GM12878 (cell line): ENCODE measurements at regions not wholly inside any gene's neighbourhood (a gene's known extent, or its start where the extent isn't known, plus 50 kb on each side); places are given as distances from the start of the nearest gene placed in this dataset.

Experiments used
- ATAC-seq: fragments of 200-7000 bp; cut with Tn5 transposase; 3 replicates; pipeline ENCODE4 v1.9.1; 2020; ENCODE audit warnings: mild to moderate bottlenecking, moderate library complexity
- BruUV-seq: library from RNA; stranded (reverse); fragments of 400-500 nt; replicated peaks from 2 replicates; lab custom pipeline; 2021; lab: Mats Ljungman, UMichigan
- CTCF ChIA-PET: fragments of 300-600 bp; sonication (Branson Sonifier 250); formaldehyde crosslinking; extraction: SDS; loops from one replicate; lab custom pipeline; 2021; ENCODE audit warnings: inconsistent platforms; lab: Yijun Ruan, JAX
- POLR2A ChIA-PET: fragments of 350-600 bp; formaldehyde crosslinking; extraction: SDS; loops from one replicate; lab custom pipeline; 2021; ENCODE audit warnings: inconsistent platforms; lab: Charles Lee
- RAD21 ChIA-PET: fragments of 300-600 bp; sonication (Branson Sonifier 250); formaldehyde crosslinking; loops from one replicate; lab custom pipeline; 2023; ENCODE audit warnings: antibody characterized with exemption; ENCODE audit not compliant: unreplicated experiment; lab: Charles Lee
- SMC1A ChIA-PET: fragments of 300-600 bp; sonication (Branson Sonifier 250); formaldehyde crosslinking; loops from one replicate; lab custom pipeline; 2023; ENCODE audit not compliant: unreplicated experiment, uncharacterized antibody; lab: Charles Lee
- DNase-seq: peaks from one replicate; pipeline ENCODE4 v3.0.0-alpha.2; 2011; ENCODE audit warnings: low read depth, low spot score
- FAIRE-seq: peaks from 3 replicates; lab custom pipeline; 2011; peaks lifted over from hg19 to GRCh38; lab: Jason Lieb, UNC
- H2AFZ ChIP-seq: 2 replicates; pipeline ENCODE4 v1.6.0; 2011; ENCODE audit warnings: low read depth, low read length, control low read depth; ENCODE audit not compliant: control insufficient read depth
- H3K27ac ChIP-seq: 2 replicates; pipeline ENCODE4 v1.5.1; 2011; ENCODE audit warnings: control low read depth; ENCODE audit not compliant: control insufficient read depth, insufficient read depth
- H3K27me3 ChIP-seq, 2 experiments: replicated peaks in 1 of 2; 2 replicates each; pipeline versions ENCODE4 v1.6.0 to v1.6.1; 2011; ENCODE audit warnings: low read length in 1 of 2; ENCODE audit not compliant: control insufficient read depth in 2 of 2, insufficient read depth in 2 of 2
- H3K36me3 ChIP-seq, 2 experiments: 2 replicates each; pipeline ENCODE4 v1.5.1; 2011; ENCODE audit warnings: low read length in 1 of 2; ENCODE audit not compliant: control insufficient read depth in 2 of 2, insufficient read depth in 2 of 2
- H3K4me1 ChIP-seq: 2 replicates; pipeline ENCODE4 v1.6.1; 2011; ENCODE audit warnings: mild to moderate bottlenecking, low read length, moderate library complexity, mixed read lengths; ENCODE audit not compliant: control insufficient read depth, insufficient read depth
- H3K4me2 ChIP-seq: 2 replicates; pipeline ENCODE4 v1.6.0; 2011; ENCODE audit warnings: control low read depth; ENCODE audit not compliant: control insufficient read depth, insufficient read depth
- H3K4me3 ChIP-seq: fragments of 200-600 bp; sonication (generic); 2 replicates; pipeline ENCODE4 v1.5.1; 2016
- H3K79me2 ChIP-seq: 2 replicates; pipeline ENCODE4 v1.6.0; 2011; ENCODE audit warnings: low read length; ENCODE audit not compliant: control insufficient read depth, insufficient read depth
- H3K9ac ChIP-seq: 2 replicates; pipeline ENCODE4 v1.8.0; 2011; ENCODE audit warnings: low read length, control low read depth, mixed read lengths; ENCODE audit not compliant: control insufficient read depth, insufficient read depth
- H3K9me3 ChIP-seq: replicated peaks from 3 replicates; pipeline ENCODE4 v1.5.1; 2011; ENCODE audit warnings: mild to moderate bottlenecking, low read length; ENCODE audit not compliant: control insufficient read depth, insufficient read depth
- H4K20me1 ChIP-seq: 2 replicates; pipeline ENCODE4 v1.6.0; 2011; ENCODE audit not compliant: control insufficient read depth, insufficient read depth
- ATF2 ChIP-seq: IDR thresholded peaks from 2 replicates; pipeline ENCODE4 v1.6.1; 2012; ENCODE audit warnings: low read length, inconsistent platforms
- ATF3 ChIP-seq: IDR thresholded peaks from 2 replicates; pipeline ENCODE4 v1.6.1; 2011; ENCODE audit warnings: low read depth, mild to moderate bottlenecking, low read length, moderate library complexity, borderline replicate concordance; ENCODE audit errors: extremely low read depth
- HDAC2 ChIP-seq: fragments of 200-600 bp; sonication (generic); IDR thresholded peaks from 2 replicates; pipeline ENCODE4 v1.6.1; 2017
- MLLT1 ChIP-seq: fragments of 450-650 bp; IDR thresholded peaks from 2 replicates; pipeline ENCODE4 v1.6.1; 2016; ENCODE audit warnings: mild to moderate bottlenecking
- NR2C1 ChIP-seq: fragments of 450-650 bp; IDR thresholded peaks from 2 replicates; pipeline ENCODE4 v1.6.1; 2017; ENCODE audit warnings: antibody characterized with exemption, mild to moderate bottlenecking, moderate library complexity
- POLR2A ChIP-seq: IDR thresholded peaks from 2 replicates; pipeline ENCODE4 v1.6.1; 2011; ENCODE audit warnings: low read depth, mild to moderate bottlenecking, low read length
- SIX5 ChIP-seq: IDR thresholded peaks from 2 replicates; pipeline ENCODE4 v1.6.1; 2011; ENCODE audit warnings: mild to moderate bottlenecking, low read depth, low read length, moderate library complexity; ENCODE audit not compliant: severe bottlenecking
- STAT1 ChIP-seq: fragments of 450-650 bp; conservative IDR thresholded peaks from 2 replicates; pipeline ENCODE4 v1.6.1; 2014; ENCODE audit warnings: antibody characterized with exemption, mild to moderate bottlenecking
- ZNF622 ChIP-seq: fragments of 450-650 bp; IDR thresholded peaks from 2 replicates; pipeline ENCODE4 v1.6.1; 2017; ENCODE audit warnings: mild to moderate bottlenecking, inconsistent platforms
- WGBS: methylation state at CpG from one replicate; pipeline ENCODE4 v1.1.6; 2016; ENCODE audit warnings: low lambda C conversion rate; ENCODE audit not compliant: insufficient replicate concordance, insufficient coverage; ENCODE audit errors: missing lambda C conversion rate; 5-methylcytosine and 5-hydroxymethylcytosine counted together
- in situ Hi-C: fragments of 300-500 bp; cut with MboI; formaldehyde crosslinking; loops from 9 replicates; pipeline ENCODE4 v1.14.3; 2018; ENCODE audit warnings: mixed read lengths
- intact Hi-C: fragments of 100-400 bp; cut with micrococcal nuclease; formaldehyde crosslinking; loops from one replicate; pipeline ENCODE4 v1.14.2; 2022; ENCODE audit not compliant: unreplicated experiment
- TF ChIP-seq, protein P1 (sequence below): fragments of 450-650 bp; IDR thresholded peaks from 2 replicates; pipeline ENCODE4 v1.6.1; 2018; ENCODE audit warnings: borderline replicate concordance, mild to moderate bottlenecking; ENCODE audit not compliant: partially characterized antibody
- TF ChIP-seq, protein P2 (sequence below): IDR thresholded peaks from 2 replicates; pipeline ENCODE4 v1.6.1; 2012; ENCODE audit warnings: low read depth, low read length, improper control_type of control experiment

DNA sequence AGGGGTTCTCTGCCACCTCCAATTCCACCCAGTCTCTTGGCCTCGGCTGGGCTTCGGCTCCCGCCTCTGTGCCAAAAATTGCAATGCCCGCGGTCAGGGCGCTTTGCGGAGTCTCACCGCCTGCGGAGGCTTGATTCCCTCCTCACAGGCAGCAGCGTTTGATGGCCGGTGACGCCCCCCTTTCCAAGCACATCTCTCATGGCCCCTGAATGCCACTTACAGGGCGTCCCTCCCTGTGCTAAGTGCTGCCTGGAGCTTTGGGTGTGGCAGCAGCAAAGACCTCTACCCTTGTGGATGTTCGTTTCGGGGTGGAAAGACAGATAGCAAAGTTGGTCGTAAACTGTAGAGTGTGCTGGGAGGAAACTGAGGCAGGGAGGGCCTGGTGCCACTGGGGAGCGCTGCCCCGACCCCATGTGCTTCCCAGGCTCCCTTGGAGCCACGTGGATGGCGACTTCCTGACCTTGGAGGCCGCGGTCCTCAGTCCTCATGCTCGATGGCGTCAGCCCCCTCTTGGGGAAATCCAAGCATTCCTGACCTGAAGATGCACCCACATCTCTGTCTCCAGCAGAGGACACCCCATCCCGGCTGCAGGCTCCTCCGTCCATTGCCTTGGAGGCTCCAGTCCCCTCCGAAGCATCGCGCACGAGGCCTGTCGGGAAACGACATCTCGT lies 249.2 kb upstream of the IRX4 start:
- Histone ChIP-seq H3K36me3 (no peaks in the 10 kb centered on the region), H3K9ac (no peak overlapping the region), H2AFZ (no peak overlapping the region), H3K4me1 (no peaks in the 10 kb centered on the region), H3K4me2 (no peak overlapping the region), H3K9me3 (no peaks in the 10 kb centered on the region; the same call in 2 of the 3 replicates), H3K27me3 (no peaks in the 10 kb centered on the region), H4K20me1 (no peaks in the 10 kb centered on the region), H3K27ac (no peak overlapping the region), H3K79me2 (no peaks in the 10 kb centered on the region), H3K4me3 (no peak overlapping the region)
- in situ Hi-C loops, result no loop called here
- no TSS peak for BruUV-seq
- TF ChIP-seq ZNF622 (no peak), SIX5 (no peak), POLR2A (no peak), ATF2 (no peak), ATF3 (no peak), NR2C1 (no peak), STAT1 (no peak), HDAC2 (no peak), MLLT1 (no peak)
- TF ChIP-seq, protein P1, sequence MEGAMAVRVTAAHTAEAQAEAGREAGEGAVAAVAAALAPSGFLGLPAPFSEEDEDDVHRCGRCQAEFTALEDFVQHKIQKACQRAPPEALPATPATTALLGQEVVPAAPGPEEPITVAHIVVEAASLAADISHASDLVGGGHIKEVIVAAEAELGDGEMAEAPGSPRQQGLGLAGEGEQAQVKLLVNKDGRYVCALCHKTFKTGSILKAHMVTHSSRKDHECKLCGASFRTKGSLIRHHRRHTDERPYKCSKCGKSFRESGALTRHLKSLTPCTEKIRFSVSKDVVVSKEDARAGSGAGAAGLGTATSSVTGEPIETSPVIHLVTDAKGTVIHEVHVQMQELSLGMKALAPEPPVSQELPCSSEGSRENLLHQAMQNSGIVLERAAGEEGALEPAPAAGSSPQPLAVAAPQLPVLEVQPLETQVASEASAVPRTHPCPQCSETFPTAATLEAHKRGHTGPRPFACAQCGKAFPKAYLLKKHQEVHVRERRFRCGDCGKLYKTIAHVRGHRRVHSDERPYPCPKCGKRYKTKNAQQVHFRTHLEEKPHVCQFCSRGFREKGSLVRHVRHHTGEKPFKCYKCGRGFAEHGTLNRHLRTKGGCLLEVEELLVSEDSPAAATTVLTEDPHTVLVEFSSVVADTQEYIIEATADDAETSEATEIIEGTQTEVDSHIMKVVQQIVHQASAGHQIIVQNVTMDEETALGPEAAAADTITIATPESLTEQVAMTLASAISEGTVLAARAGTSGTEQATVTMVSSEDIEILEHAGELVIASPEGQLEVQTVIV, result no peak
- TF ChIP-seq, protein P2, sequence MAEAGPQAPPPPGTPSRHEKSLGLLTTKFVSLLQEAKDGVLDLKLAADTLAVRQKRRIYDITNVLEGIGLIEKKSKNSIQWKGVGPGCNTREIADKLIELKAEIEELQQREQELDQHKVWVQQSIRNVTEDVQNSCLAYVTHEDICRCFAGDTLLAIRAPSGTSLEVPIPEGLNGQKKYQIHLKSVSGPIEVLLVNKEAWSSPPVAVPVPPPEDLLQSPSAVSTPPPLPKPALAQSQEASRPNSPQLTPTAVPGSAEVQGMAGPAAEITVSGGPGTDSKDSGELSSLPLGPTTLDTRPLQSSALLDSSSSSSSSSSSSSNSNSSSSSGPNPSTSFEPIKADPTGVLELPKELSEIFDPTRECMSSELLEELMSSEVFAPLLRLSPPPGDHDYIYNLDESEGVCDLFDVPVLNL, result no peak
- ChIA-PET CTCF (no interaction called here), RAD21 (no interaction called here), POLR2A (no interaction called here), SMC1A (no interaction called here)
- intact Hi-C loops, result no loop called here
- FAIRE-seq, result no peak
- 70% methylated on average over 33 of the region's 33 CpGs for WGBS
- no peak for ATAC-seq
- no peak for DNase-seq
